ENCODE measurements at regions not wholly inside any gene's neighbourhood (a gene's known extent, or its start where the extent isn't known, plus 50 kb on each side); places are given as distances from the start of the nearest gene placed in this dataset.
"Not testable (repeated sequence)": the region's sequence is repeated elsewhere in the genome, so short reads cannot be mapped to it uniquely, and the experiment has no call there.

DNA sequence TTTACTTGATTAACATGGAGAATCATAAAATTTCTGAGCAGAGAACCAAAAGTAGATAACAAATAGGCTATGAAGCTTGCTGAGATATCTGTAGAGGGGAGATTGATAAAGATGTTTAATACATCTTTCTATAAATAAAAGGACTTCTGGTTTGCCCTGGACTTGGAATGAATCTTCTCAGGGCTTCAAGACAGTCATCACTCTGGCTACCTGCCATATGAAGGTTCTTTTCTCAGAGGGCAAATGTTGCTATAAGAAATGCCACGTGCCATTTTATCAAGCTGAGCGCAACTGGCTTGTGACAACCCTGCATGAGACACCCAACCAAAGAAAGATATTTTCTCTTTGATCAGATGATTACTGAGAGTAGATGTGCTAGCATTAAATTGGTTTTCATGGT is 192.5 kb downstream of the WNT5A start:
- no peak for DNase-seq

DNA sequence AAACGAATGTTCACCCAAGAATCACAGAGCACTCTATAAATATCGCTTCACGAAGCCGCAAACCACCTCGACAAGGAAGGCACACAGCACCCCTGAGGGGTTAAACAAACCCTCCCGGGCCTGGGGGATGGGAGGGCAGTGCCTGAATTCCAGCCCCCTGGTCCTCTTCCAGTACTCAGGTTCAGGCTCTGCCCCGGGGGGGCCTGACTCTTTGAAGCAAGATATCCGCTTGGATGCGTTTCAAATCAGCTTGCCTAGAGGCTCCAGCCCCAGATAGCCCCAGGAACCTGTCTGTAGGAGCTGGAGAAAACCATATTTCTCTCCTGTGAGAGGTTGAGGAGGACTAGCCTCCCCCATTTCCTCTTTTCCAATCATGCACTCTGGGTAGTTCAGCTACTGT is 194.7 kb downstream of the WNT5A start:
- no peak for DNase-seq

DNA sequence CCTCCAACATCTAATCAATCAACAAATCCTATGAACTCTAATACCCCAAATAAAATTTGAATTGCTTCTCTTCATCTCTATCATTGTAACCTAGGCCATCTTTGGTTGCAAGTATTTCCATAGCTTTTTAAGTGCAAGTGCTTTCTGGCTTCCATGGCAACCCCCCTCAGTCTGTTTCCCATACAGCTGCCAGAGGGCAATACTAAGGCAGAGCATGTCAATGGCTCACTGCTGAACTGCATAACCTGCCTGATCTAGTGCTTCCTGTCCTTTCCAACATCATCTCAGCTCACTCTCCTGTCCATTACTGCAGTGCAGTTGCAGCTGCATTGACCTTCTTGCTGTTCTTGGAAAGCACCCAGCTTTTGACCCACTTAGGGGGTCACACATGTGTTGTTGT is 198.4 kb downstream of the WNT5A start:
- DNase-seq: no peak

DNA sequence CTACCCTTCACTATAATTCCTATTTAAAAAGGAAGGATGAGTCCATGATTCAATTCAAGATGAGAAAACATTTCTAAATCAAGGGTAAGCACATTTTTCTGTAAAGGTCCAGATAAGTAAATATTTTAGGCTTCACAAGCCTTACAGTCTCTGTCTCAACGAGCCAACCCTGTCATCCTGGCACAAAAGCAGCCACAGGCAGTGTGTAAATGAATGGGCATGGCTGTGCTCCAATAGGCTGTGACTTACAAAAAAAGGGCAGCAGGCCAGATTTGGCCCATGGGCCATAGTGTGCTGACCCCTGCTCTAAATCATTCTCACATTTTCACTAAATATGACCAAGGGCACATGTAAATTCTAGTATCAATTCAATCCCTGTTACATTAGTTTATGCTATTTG is 200.4 kb downstream of the WNT5A start:
- DNase-seq: no peak

DNA sequence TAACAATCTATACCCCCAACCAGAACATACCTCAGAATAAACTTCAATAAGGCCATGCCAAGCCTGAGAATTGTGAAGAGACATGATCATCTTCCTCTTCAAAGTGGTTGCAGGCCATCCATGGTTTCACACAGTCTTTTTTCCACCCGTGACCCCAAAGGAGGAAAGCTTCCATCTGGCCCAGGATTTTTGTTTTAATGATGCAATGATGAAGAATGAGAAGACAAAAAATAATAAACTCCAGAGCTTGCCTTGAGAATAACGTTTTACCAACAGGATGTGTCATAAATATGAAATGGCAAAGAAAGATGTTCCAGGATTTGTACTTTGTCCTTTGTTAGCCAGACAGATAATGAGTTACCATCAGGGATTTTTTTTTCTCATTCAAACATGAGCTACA is 201.9 kb downstream of the WNT5A start:
- DNase-seq: no peak

DNA sequence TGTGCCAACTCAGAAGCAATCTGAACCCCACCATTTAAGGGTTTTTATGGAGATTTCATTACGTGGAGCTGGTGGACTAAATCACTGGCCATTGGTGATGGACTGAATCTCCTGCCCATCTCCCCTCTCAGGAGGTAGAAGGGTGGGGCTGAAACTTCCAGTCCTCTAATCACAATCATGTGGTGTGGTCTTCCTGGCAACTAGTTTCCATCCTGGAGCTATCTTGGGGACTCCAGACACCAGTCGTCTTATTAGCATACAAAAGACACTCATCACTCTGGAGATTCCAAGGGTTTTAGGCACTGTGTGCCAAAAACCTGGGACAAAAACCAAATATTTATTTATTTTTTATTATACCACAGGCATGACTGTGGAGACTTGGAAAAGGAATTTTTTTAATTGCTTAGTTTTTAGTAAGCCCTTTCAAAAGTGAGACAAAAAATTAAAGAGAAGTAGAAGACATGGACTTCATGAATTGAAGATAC is 203.6 kb downstream of the WNT5A start:
- DNase-seq: no peak

DNA sequence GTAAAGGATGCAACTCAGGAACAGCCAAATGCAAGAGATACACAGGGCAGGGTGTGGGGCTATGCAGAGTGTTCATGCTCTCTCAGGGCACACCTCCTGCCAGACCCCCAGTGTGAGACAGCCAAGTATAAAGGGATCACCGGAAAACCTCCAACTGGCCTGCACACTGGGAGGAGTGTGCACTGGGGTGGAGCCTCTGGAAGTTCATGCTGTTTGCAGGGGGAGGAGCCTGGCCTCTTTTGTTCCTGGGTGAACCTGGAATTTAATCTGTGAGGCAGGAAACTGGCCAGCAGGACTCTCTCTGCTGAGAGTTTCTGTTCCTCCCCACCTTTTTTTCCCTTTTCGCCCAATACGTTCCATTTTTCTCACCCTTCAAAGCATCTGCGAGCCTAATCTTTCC is 204.1 kb downstream of the WNT5A start:
- DNase-seq: no peak

DNA sequence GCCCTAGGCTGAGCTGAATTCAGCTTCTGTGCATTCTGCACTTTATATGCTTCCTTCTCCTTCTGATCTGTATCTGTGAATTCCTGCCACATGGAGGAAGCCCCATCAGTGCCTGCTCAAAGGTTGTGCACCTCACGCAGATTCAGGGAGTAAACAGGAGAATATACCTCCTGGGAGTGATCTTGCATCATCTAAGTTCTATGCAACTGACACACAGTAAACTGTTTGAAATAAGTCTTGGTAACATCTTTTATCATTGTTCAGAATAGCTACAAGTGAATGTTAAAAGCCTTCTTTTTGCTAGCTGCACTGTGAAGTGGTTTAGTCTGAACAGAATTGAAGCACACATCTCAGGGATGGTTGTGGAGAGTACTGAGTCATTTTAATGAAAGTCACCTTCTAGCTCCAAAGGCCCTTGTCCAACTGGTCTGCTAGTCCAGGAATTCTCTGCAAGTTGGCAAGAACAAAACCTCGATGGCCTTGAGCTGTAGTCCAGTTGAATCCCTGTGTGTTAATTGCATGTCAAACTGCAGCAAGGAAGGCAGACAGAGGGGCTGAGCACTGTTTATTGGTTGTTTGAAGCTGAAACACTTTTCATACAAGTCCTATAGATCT is 215.0 kb downstream of the WNT5A start:
- no peak for DNase-seq

DNA sequence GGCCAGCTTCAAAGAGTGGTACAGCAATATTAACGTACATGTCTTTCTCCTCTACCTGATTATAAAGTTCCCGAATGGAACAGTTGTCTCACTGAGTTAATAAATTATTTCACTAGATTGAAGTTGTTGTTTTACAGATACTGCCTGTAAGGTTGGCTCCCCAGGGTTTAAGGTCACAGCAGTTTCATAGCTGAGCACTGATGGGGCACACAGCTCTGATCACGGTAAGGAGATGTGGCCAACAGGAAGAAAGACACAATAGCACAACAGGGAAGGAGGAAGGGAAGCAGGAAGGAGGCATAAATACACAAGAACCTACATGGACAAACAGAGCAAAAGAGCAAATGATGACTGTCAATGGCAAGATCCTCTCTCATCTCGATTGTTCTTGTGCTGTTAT is 215.6 kb downstream of the WNT5A start:
- DNase-seq: no peak

DNA sequence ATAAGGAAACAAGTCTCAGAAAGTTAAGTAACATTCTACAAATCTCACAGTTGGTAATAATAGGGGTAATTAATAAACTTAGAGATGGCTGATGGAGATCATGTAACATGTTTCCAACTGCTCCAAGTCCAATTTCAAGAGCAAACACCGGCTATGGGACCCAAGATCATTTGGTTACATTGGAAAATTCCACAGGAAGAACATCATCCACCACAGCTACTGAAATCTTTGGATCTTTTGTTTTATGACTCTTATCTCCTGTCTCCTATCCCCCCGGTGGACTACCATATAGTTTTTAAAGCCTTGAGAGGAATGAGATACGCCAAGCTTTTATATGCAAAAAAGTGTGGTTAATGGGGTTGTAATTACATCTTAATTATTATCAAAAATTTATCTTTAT is 216.1 kb downstream of the WNT5A start:
- no peak for DNase-seq

DNA sequence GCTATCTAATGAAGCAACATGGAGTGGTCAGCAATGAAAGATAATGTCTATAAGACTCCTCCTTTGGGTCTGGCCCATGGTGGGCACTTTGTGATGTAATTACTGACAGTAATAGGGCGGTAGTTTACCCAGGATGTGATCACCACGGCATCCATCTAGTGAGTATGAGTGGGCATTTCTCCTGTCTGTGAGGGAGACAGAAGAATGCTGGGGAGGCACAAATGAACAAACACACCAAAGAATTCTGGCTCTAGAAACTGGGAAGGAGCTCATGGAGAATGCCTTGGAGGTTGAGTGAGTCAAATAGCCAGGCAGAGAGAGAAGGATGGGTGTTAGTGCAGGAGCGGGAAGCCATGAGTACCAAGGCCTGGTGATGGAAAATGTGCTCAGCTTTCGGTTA is 217.5 kb downstream of the WNT5A start:
- DNase-seq: no peak

DNA sequence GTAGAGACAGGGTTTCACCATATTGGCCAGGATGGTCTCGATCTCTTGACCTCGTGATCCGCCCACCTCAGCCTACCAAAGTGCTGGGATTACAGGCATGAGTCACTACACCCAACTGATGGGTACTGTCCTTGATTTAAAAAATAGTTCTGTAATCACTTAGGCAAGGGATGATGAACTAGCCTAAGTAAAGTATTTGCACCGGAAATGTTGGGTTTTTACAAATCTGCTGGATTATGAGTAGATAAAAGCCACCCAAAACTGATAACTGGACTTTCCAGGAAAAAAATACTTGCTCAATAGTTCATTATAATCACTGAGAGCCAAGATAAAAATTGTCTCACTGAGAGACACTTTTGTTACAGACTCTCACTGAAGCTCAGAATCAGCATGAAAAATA is 218.0 kb downstream of the WNT5A start:
- DNase-seq: no peak

DNA sequence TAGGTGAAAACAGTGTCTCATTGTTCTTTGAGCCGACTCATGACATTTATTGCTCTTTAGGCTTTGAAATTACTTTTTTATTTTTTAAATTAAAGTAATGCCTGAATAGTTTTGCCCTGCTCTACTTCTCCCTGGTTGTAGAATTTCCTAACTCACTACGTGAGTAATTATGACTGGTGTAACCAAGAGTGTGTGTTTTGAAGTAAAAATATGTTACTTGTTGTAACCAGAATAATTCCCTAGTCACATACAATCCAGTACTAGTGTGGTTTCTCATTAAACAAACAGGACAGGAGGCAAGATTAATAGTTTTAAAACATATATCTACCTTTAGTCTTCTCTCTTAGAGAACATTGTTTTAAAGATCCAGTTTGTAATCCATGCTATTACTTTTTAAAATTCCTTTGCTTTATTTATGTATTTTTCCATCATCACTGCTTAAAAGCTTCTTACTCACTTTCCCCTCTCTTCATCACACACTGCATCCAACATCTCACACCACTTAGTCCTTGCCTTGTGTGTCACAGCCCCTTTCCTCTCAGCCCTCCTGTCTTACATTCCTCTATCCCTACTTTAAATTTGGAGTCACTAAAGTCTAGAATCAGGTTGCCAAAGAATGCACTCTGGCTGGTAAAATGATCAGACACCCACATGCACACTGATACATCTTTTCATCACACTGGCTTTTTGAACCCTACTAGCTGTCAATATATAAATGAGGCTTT is 219.7 kb downstream of the WNT5A start:
- DNase-seq: no peak

DNA sequence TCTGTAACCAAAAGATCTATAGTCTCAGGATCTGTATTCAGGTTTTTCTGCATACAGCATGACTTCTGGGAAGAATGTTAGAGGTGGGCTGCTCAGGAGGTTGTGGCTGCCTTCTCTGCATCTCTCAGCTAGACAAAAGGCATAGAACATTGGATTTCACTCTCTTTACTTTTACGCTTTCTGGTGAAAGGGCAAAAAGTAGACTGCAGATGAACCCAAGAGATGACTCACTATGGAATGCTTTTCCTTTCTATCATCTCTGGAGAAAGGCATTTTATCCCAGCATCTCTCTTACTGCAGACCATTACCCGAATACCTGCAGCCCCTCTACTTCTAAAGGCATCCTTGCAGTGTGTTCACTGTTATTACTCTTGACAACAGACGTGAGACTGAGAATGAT is 222.2 kb downstream of the WNT5A start:
- no peak for DNase-seq

DNA sequence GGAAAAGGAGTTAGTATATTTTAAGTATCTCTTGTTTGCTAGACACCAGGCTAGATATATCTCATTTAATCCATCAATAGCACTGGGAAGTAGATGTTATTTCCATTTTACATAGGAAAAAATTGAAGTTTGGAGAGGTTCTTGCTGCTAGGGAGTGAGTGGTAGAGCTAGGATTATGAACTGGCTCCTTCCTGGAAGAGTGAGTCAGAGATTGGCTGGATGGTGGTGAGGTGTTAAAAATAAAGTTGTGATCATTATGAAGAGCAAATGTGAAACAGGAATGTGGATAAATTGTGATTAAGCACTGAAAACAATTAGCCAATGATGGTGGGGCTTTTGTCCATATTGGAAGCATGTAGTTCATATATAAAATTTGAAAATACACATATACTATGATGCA is 234.2 kb downstream of the WNT5A start:
- no peak for DNase-seq

DNA sequence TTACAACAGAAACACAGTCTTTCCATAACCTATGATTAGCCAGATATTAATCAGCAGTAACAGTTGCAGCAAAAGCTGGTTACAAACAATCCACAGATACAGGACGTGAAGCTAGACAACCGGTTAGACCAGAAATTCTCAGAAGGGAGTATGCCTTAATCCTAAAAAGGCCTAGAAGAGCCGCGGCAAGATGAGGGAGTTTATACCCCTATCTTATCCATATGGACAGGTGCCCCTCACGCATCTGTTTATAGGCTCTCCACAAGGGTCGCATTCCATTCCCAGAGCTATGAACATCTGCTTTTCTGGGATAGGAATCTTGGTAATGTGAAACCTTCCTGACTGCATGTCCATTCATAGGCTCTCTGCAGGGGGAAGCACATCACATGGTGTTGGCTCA is 237.9 kb downstream of the WNT5A start:
- not testable (repeated sequence) for DNase-seq

DNA sequence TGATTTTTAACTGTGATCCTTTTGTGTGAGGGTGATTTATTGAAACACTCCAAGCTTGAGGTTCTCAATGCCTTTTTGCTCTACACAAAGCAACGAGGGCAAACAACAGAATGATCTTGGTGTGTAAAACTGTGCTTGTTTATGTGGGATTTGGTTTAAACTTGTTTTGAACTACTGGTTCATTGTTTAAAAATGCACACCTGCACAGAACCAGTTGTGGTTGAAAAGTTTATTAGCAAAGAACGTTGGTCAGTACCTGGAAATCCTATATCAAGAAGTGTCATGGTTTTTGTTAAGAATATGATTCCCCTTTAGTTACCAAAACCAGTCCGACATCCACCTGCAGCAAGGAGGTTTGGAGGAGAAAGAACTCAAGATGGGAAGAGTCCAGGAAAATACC is 239.4 kb downstream of the WNT5A start:
- DNase-seq: no peak

DNA sequence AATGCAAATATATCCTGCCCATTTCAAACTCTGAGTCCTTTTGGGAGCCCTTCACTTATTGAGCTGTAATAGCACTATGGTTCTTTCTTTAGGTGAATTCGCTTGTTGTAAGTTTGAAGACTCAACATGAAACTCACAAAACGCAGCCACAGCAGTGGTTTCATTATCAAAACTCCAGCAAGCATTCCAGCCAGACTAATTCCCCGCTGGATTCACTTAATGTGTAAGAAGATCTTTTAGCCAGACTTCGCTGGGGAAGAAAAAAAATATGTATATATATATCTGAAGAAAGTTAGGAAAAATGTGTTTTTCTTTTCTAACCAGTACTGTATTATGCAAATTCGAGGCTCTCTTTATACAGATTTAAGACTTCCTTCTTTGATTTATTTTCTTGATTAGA is 241.1 kb downstream of the WNT5A start:
- no peak for DNase-seq

DNA sequence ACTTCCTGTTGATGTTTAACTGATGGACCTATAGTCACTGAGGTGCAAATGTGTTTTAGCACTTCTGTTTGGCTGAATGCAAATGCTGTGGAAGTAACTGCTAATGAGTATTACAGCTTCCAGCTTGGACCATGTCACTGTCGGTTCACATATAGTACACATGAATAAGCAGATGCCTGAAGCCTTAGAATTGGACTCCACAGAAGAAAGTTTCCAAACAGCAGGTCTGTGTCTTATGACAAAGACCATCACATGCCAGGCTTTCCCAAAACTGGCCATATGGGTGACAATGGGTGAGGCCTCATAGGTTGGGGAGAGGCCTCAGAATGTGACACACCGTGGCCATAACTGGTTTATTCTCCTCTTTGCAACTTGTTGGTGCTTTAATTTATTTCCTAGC is 241.8 kb downstream of the WNT5A start:
- no peak for DNase-seq

DNA sequence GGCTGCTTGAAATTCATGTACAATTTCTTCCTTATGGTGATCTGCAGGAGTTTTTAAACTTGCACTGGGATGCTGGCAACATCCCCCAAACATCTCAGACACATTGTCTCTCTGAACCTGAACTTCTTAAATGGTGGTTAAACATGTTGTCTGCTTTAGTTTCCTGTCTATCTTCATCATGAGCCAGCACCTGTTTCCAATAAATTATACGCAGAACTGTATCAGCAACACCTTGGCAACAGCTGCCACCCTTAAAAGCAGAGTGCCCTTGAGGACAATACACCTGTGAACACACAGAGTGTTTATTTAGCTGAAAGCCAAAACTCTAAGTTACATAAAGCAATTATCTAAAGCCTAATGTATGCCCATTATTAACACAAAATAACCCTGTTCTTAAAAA is 242.9 kb downstream of the WNT5A start:
- no peak for DNase-seq

DNA sequence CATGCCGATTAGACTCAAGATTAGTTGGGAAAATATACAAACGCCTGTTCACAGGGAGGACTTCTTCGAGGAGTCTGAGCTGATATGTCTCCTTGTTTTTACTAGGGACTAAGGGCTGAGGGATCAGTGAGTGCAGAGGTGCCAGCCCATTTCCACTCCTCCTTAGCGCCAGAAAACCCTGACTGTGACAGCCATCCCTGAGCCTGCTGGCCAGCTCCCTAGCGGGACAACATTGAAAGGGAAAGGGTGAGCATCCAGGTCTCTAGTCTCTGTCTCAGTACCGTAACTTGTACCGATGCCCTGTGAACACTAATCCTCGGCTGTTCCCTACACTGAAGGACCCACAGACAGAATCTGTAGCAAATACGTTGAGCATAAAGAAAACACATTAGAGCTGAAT is 243.4 kb downstream of the WNT5A start:
- DNase-seq: no peak

DNA sequence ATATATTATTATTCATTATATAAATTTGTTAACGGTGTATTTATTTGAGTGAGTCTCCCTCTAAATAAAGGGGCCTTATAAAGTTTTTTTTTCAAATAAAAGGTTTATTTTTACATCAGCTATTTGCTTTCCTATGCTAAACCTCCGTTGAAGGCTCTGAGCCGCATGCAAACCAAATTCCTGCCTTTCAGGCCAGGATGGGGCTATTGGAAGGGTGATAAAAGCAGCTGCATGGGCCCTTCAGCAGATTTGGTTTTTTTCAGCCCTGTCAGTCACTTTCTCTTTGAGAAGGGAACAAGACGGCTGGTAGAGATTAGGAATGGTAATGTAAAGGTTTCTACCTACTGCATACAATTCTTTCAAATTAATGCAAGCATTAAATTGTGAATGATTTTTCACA is 244.2 kb downstream of the WNT5A start:
- DNase-seq: no peak

DNA sequence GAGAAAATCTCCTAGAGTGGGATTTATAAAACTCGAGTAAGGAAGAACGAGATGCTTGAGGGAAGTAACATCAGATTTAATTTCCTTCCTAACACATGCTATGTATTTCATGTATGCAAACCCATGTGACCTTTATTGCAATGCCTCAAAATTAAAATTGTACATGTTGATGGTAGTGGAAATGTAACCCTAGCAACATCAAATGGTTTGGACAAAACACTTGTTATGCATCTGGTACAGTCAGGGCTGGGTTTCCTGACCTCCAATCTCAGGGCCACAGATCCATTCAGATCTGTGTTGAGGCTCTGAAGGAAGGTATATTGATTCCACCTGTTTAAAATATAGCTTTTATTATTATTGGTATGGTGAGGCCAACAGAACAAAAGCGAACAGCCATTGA is 246.0 kb downstream of the WNT5A start:
- DNase-seq: no peak

DNA sequence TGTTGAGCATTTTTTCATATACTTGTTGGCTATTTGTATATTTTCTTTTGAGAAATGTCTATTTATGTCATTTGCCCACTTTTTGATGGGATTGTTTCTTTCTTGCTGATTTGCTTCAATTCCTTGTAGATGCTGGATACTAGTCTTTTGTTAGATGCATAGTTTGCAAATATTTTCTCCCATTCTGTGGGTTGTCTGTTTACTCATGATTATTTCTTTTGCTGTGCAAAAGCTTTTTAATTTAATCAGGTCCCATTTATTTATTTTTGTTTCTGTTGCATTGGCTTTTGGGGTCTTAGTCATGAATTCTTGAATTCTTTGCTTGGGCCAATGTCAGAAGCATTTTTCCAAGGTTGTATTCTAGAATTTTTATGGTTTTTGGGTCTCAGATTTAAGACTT is 251.7 kb downstream of the WNT5A start:
- no peak for DNase-seq

DNA sequence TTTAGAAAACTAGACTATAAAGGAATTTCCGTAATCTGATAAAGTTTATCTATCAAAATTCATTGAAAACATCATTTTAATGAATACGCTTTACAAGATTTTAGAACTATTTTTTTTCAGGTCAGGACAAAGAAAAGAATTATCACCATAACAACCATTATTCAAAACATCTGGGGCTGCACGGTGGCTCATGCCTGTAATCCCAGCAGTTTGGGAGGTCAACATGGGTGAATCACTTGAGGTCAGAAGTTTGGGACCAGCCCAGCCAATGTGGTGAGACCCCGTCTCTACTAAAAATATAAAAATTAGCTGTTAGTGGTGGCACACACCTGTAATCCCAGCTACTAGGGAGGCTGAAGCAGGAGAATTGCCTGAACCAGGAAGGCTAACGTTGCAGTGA is 260.4 kb downstream of the WNT5A start:
- no peak for DNase-seq

Data from activated CD4-positive, alpha-beta T cell treated with anti-CD3 and anti-CD28 coated beads, Interleukin-2, amount 50 U/mL, for 48 hours (primary cell).